Liver (tissue), 8 donors: ENCODE measurements at regions not wholly inside any gene's neighbourhood (a gene's known extent, or its start where the extent isn't known, plus 50 kb on each side); places are given as distances from the start of the nearest gene placed in this dataset.

ENCODE experiments used
- DNase-seq: peaks from one replicate; pipeline ENCODE4 v3.0.0-alpha.2; 2017; ENCODE audit warnings: low spot score
- H3K27ac ChIP-seq, 2 donors: one replicate each; pipeline ENCODE4 v1.7.0; 2013; ENCODE audit warnings: inconsistent platforms in 2 of 2, low read length in 2 of 2, control low read depth in 1 of 2, low read depth in 1 of 2, mild to moderate bottlenecking in 1 of 2
- H3K27me3 ChIP-seq, 4 donors: one replicate each; pipeline versions ENCODE4 v1.6.1 to v1.7.0; 2013; ENCODE audit warnings: low read length in 3 of 4, inconsistent platforms in 1 of 4, mild to moderate bottlenecking in 1 of 4, moderate library complexity in 1 of 4; ENCODE audit not compliant: control insufficient read depth in 4 of 4, insufficient read depth in 4 of 4
- H3K36me3 ChIP-seq, 4 donors: one replicate each; pipeline versions ENCODE4 v1.6.1 to v1.7.0; 2013; ENCODE audit warnings: low read length in 3 of 4, mild to moderate bottlenecking in 3 of 4, low read depth in 1 of 4, moderate library complexity in 1 of 4; ENCODE audit not compliant: control insufficient read depth in 4 of 4, insufficient read depth in 3 of 4
- H3K4me1 ChIP-seq, 4 donors: one replicate each; pipeline versions ENCODE4 v1.6.1 to v1.7.0; 2013; ENCODE audit warnings: low read length in 3 of 4, mild to moderate bottlenecking in 3 of 4, moderate library complexity in 1 of 4; ENCODE audit not compliant: control insufficient read depth in 4 of 4, insufficient read depth in 4 of 4
- H3K4me3 ChIP-seq, 3 donors: one replicate each; pipeline versions ENCODE4 v1.6.1 to v1.7.0; 2013; ENCODE audit warnings: low read length in 3 of 3, control low read depth in 1 of 3, low read depth in 1 of 3, mild to moderate bottlenecking in 1 of 3
- H3K9ac ChIP-seq, 2 donors: one replicate each; pipeline ENCODE4 v1.7.0; 2013; ENCODE audit warnings: low read length in 2 of 2, mild to moderate bottlenecking in 2 of 2, moderate library complexity in 2 of 2, control low read depth in 1 of 2, low read depth in 1 of 2
- H3K9me3 ChIP-seq, 4 donors: one replicate each; pipeline versions ENCODE4 v1.6.1 to v1.7.0; 2013; ENCODE audit warnings: low read length in 3 of 4; ENCODE audit not compliant: control insufficient read depth in 4 of 4
- ATF3 ChIP-seq: IDR thresholded peaks from 2 replicates; pipeline ENCODE4 v1.6.1; 2016; ENCODE audit warnings: antibody characterized with exemption
- CTCF ChIP-seq: fragments of 150-350 bp; IDR thresholded peaks from 2 replicates; pipeline ENCODE4 v1.5.1; 2017; ENCODE audit warnings: improper control_type of control experiment, low read depth, low read length; ENCODE audit not compliant: missing input control
- EGR1 ChIP-seq, 2 donors: IDR thresholded peaks; 2 replicates each; pipeline ENCODE4 v1.6.1; 2016 to 2018; ENCODE audit warnings: antibody characterized with exemption in 2 of 2, low read depth in 2 of 2
- FOXA1 ChIP-seq: IDR thresholded peaks from 2 replicates; pipeline ENCODE4 v1.6.1; 2016; ENCODE audit warnings: antibody characterized with exemption
- FOXA2 ChIP-seq: IDR thresholded peaks from 2 replicates; pipeline ENCODE4 v1.6.1; 2016; ENCODE audit warnings: antibody characterized with exemption
- GABPA ChIP-seq, 2 donors: IDR thresholded peaks in 1 of 2; conservative IDR thresholded peaks in 1 of 2; 2 replicates each; pipeline ENCODE4 v1.6.1; 2016; ENCODE audit warnings: antibody characterized with exemption in 2 of 2, mild to moderate bottlenecking in 1 of 2, moderate library complexity in 1 of 2
- HNF4A ChIP-seq, 2 donors: conservative IDR thresholded peaks; 2 replicates each; pipeline ENCODE4 v1.6.1; 2016; ENCODE audit warnings: antibody characterized with exemption in 2 of 2, mild to moderate bottlenecking in 2 of 2
- HNF4G ChIP-seq: IDR thresholded peaks from 2 replicates; pipeline ENCODE4 v1.6.1; 2016; ENCODE audit warnings: antibody characterized with exemption
- JUND ChIP-seq, 2 donors: IDR thresholded peaks; 2 replicates each; pipeline ENCODE4 v1.6.1; 2016; ENCODE audit warnings: antibody characterized with exemption in 2 of 2
- MAX ChIP-seq: IDR thresholded peaks from 2 replicates; pipeline ENCODE4 v1.6.1; 2016; ENCODE audit warnings: antibody characterized with exemption
- NR2F2 ChIP-seq: IDR thresholded peaks from 2 replicates; pipeline ENCODE4 v1.6.1; 2016; ENCODE audit warnings: antibody characterized with exemption
- RAD21 ChIP-seq, 2 donors: IDR thresholded peaks; 2 replicates each; pipeline ENCODE4 v1.6.1; 2016; ENCODE audit warnings: antibody characterized with exemption in 2 of 2, mild to moderate bottlenecking in 2 of 2
- REST ChIP-seq: IDR thresholded peaks from 2 replicates; pipeline ENCODE4 v1.6.1; 2016; ENCODE audit warnings: antibody characterized with exemption, mild to moderate bottlenecking
- RXRA ChIP-seq, 2 donors: IDR thresholded peaks; 2 replicates each; pipeline ENCODE4 v1.6.1; 2017 to 2018; ENCODE audit warnings: antibody characterized with exemption in 2 of 2, mild to moderate bottlenecking in 1 of 2
- SP1 ChIP-seq: IDR thresholded peaks from 2 replicates; pipeline ENCODE4 v1.6.1; 2018; ENCODE audit warnings: antibody characterized with exemption, mild to moderate bottlenecking
- TAF1 ChIP-seq: conservative IDR thresholded peaks from 2 replicates; pipeline ENCODE4 v1.6.1; 2016; ENCODE audit warnings: antibody characterized with exemption, mild to moderate bottlenecking
- YY1 ChIP-seq: IDR thresholded peaks from 2 replicates; pipeline ENCODE4 v1.6.1; 2016; ENCODE audit warnings: antibody characterized with exemption, mild to moderate bottlenecking
- ZBTB33 ChIP-seq: IDR thresholded peaks from 2 replicates; pipeline ENCODE4 v1.6.1; 2016; ENCODE audit warnings: antibody characterized with exemption
- WGBS: extraction: QIAGEN DNeasy Blood & Tissue Kit; methylation state at CpG from one replicate; pipeline ENCODE4 v1.1.7; 2013; 5-methylcytosine and 5-hydroxymethylcytosine counted together
- donor health status: healthy.
- donor health status: healthy.
- donor health status: healthy.
- donor health status: healthy.
- donor health status: healthy.

GRCh38 chr7:125316466-125316865 lies 386.8 kb upstream of the POT1 start:
- Histone ChIP-seq H3K9me3 (peaks cover 0 to 4% (median 0%) of the 10 kb centered on the region in 4 donors), H3K4me3 (no peak overlapping the region), H3K4me1 (no peaks in the 10 kb centered on the region), H3K27ac (no peak overlapping the region), H3K27me3 (no peaks in the 10 kb centered on the region), H3K9ac (no peak overlapping the region), H3K36me3 (no peaks in the 10 kb centered on the region)
- 40% methylated on average over 2 of the region's 2 CpGs for WGBS
- no peak for DNase-seq
- no peak for TF ChIP-seq CTCF
- no peak for TF ChIP-seq GABPA (IDR thresholded peaks at IDR 0.05 in 1 of 2, conservative IDR thresholded peaks at IDR 0.05 in 1 of 2)
- no peak for TF ChIP-seq REST
- no peak for TF ChIP-seq HNF4A (conservative IDR thresholded peaks at IDR 0.05)
- no peak for TF ChIP-seq NR2F2
- no peak for TF ChIP-seq SP1
- no peak for TF ChIP-seq EGR1 (IDR thresholded peaks at IDR 0.05; ENCODE audit: low read depth in 2 of 2)
- no peak for TF ChIP-seq MAX
- TF ChIP-seq ZBTB33, result no peak
- TF ChIP-seq RAD21 (IDR thresholded peaks at IDR 0.05), result no peak
- TF ChIP-seq JUND (IDR thresholded peaks at IDR 0.05), result no peak
- TF ChIP-seq RXRA (IDR thresholded peaks at IDR 0.05), result no peak
- TF ChIP-seq HNF4G, result no peak
- no peak for TF ChIP-seq TAF1
- TF ChIP-seq FOXA2, result no peak
- TF ChIP-seq FOXA1, result no peak
- no peak for TF ChIP-seq YY1
- TF ChIP-seq ATF3, result no peak
